Upper lobe of left lung (tissue), 4 donors: ENCODE measurements at regions not wholly inside any gene's neighbourhood (a gene's known extent, or its start where the extent isn't known, plus 50 kb on each side); places are given as distances from the start of the nearest gene placed in this dataset.

Experiments
- EP300 ChIP-seq, 4 donors: sonication (generic); formaldehyde crosslinking; IDR thresholded peaks; one replicate each; pipeline ENCODE4 v1.5.1; 2017; ENCODE audit warnings: antibody characterized with exemption in 4 of 4, control low read depth in 2 of 4
- TF ChIP-seq, protein P1 (sequence below), 6 experiments: fragments of 450-650 bp in 4 of 6; fragments of 200-600 bp in 2 of 6; sonication (generic) in 2 of 6; IDR thresholded peaks; one replicate each; pipeline ENCODE4 v1.5.1; 2016 to 2019; ENCODE audit warnings: antibody characterized with exemption in 6 of 6

DNA sequence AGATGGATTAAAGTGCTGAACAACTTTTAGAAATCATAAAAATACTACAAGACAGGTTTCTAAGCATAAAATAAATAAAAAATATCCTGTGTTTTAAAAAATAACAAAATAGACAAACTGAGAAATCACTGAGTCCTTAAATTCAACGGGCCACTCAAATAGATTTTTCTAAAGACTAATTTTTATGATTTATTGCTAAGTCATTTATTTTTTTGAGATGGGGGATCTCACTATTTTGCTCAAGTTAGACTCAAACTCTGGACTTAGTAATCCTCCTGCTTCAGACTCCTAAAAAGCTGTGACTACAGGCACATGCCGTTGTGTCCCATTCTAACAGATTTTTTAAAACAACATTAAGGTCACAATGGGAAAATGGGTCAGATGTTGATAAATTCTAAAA, 121.0 kb upstream of the THSD7A start:
- TF ChIP-seq, protein P1, sequence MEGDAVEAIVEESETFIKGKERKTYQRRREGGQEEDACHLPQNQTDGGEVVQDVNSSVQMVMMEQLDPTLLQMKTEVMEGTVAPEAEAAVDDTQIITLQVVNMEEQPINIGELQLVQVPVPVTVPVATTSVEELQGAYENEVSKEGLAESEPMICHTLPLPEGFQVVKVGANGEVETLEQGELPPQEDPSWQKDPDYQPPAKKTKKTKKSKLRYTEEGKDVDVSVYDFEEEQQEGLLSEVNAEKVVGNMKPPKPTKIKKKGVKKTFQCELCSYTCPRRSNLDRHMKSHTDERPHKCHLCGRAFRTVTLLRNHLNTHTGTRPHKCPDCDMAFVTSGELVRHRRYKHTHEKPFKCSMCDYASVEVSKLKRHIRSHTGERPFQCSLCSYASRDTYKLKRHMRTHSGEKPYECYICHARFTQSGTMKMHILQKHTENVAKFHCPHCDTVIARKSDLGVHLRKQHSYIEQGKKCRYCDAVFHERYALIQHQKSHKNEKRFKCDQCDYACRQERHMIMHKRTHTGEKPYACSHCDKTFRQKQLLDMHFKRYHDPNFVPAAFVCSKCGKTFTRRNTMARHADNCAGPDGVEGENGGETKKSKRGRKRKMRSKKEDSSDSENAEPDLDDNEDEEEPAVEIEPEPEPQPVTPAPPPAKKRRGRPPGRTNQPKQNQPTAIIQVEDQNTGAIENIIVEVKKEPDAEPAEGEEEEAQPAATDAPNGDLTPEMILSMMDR (IDR thresholded peaks at IDR 0.05), result no peak
- TF ChIP-seq EP300 (IDR thresholded peaks at IDR 0.05), result no peak
